ENCODE measurements at regions not wholly inside any gene's neighbourhood (a gene's known extent, or its start where the extent isn't known, plus 50 kb on each side); places are given as distances from the start of the nearest gene placed in this dataset.

- TF ChIP-seq CTCF (IDR thresholded peaks at IDR 0.05) (no peak), POLR2A (IDR thresholded peaks at IDR 0.05) (no peak)
Measured at GRCh38 chr7:41624818-41625217, 78.1 kb downstream of the INHBA start.
